HG03378 (cell line): ENCODE measurements at regions not wholly inside any gene's neighbourhood (a gene's known extent, or its start where the extent isn't known, plus 50 kb on each side); places are given as distances from the start of the nearest gene placed in this dataset.
"Not testable (repeated sequence)": the region's sequence is repeated elsewhere in the genome, so short reads cannot be mapped to it uniquely, and the experiment has no call there.

ENCODE experiments used
- ATAC-seq: cut with Tn5 transposase; IDR thresholded peaks from one replicate; pipeline ENCODE4 v1.9.1; 2021; ENCODE audit warnings: mild to moderate bottlenecking, moderate library complexity; ENCODE audit not compliant: unreplicated experiment

DNA sequence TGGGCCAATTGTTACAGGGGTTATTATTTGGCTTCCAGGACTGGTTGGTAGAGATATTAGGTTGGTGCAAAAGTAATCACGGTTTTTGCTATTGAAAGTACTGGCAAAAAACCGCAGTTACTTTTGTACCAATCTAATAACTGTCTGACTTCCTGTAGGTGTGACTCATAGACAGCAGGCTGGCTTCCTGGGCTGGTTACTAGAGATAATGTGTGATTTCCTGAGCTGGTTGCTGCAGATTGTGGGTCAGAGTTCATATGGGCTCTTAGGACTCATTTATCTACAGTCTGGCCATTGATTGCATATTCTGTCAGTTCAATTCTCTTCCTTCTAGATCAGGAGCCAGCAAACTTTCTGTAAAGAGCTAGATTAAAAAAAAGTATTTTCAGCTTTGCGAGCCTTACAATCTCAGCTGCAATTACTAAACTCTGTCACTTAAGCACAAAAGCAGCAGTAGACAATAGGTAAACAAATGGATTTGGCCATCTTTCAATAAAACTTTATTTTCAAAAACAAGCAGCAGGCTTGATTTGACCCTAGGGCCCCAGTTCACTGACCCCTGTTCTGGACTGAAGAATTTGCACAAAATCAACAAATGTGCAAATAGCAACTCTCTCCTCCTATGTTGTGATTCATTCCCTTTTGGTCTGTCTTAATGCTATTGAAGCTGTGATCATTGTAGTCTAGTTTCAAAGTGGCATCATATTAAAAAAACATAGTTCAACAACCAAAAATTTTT is 50.8 kb upstream of the BOD1L1 start:
- ATAC-seq = no peak

DNA sequence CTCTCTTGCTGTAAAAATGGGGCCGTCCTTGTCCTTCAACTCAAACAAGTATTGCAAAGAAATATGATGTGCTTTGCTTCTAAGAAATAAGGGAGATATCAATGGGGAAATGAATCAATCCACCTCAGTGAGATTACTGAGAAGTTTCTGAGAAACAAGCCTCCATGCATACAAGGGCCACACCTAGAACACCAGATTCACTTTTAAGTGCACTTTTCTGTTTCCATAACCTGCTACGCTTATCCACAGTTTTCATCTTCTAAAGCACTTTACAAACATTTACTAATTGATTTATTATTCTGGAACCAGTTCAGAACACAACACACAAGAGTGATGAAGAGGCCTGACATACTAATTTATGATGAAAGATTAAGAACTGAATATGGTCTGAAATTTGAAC is 54.0 kb upstream of the BOD1L1 start:
- no peak for ATAC-seq

DNA sequence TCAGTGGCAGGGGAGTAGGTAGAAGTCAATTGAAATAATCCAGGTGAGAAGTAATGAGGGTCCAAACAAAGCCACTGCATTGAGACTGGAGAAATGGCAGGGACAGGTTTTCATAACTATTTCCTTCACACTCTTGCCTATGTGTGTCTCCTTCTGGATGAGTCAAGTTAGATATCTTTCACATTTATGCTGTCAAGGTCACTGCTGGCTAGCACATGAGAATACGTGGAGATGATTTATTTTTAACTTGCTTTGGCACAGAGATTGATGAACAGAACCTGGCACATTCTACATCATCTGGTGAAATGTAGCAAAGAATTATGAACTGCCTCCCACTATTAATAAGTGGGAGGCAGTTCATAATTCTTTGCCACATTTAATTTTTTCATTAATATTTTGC is 66.7 kb upstream of the BOD1L1 start:
- ATAC-seq = no peak

DNA sequence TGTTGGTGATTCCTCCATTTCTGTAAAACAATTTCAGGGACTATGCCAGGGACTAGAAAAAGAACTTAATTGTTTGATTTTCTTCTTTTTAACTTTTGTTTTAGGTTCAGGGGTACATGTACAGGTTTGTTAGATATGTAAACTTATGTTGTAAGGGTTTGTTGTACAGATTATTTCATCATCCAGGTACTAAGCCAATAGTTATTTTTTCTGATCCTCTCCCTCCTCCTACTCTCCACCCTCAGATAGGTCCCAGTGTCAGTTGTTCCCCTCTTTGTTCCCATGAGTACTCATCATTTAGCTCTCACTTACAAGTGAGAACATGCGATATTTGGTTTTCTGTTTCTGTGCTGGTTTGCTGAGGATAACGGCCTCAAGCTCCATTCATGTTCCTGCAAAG is 70.8 kb upstream of the BOD1L1 start:
- no peak for ATAC-seq

- no peak for ATAC-seq
These were observed 72.7 kb upstream of the BOD1L1 start for GRCh38 chr4:13700021-13700857.

- not testable (repeated sequence) for ATAC-seq
These were observed 73.3 kb upstream of the BOD1L1 start for GRCh38 chr4:13700858-13701140.

- ATAC-seq = no peak
These were observed 74.5 kb upstream of the BOD1L1 start for GRCh38 chr4:13701937-13702446.

GRCh38 chr4:13703096-13703495 is 75.6 kb upstream of the BOD1L1 start:
- ATAC-seq = no peak

GRCh38 chr4:13704035-13704434 is 76.5 kb upstream of the BOD1L1 start:
- no peak for ATAC-seq

GRCh38 chr4:13704761-13705160 is 77.2 kb upstream of the BOD1L1 start:
- no peak for ATAC-seq

GRCh38 chr4:13705521-13706041 is 78.1 kb upstream of the BOD1L1 start:
- no peak for ATAC-seq

DNA sequence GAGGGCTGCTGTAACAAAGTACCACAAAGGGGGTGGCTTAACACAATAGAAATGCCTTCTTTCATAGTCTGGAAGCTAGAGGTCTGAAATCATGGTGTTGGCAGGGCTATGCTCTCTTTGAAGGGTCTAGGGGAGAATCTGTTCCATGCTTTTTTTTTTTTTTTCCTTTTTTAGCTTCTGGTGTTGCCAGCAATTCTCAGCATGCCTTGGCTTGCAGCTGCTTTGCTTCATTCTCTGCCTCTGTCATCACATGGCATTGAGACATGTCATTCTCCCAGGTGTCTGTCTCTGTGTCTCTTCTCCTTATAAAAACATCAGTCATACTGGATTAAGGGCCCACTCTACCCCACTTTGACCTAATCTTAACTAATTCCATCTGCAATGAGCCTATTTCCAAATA is 78.6 kb upstream of the BOD1L1 start:
- ATAC-seq = no peak

GRCh38 chr4:13706716-13707115 is 79.2 kb upstream of the BOD1L1 start:
- no peak for ATAC-seq

- ATAC-seq = no peak
These were observed 82.8 kb upstream of the BOD1L1 start for GRCh38 chr4:13710246-13710885.

DNA sequence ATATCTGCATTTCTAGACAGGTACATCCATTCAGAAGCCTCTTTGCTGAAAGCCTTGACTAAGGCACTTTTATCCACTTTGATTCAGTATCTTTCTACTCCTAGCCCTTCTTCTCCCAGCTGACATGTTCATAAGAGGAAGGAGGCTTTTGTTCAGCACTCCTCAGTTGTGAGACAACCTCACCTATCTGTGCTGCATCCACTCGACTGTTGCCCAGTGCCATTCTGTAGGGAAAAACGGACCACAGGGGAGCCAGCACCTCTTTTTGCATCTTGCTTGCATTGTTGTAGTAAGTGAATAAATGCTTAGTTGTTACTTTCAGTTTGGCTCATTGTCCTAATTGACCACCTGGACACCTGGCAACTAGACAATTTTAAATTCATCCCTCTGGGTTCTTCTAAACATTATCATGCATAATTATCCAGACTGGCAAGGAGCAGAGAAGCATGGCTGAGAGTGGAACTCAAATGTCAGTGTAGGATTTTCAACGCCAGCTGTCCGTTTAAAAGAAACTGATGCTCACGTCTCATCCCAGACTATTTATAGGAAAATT is 83.8 kb upstream of the BOD1L1 start:
- ATAC-seq = no peak

DNA sequence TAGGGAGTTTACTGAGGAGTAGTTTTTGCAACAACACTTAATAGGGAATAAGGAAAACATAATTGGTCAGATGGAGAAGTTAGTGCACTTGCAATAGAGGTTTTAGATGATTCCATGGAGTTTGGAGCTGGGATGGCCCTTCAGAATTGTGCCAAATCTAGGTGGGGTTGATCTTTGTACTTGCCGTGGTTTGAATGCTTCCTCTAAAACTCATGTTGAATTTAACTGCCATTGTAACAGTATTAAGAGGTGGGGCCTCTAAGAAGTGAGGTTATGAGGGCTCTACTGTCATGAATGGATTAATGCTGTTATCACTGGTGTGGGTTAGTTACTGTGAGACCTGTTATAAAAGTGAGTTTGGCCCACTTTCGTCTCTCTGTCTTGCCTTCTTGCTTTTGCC is 94.4 kb upstream of the BOD1L1 start:
- ATAC-seq = no peak

DNA sequence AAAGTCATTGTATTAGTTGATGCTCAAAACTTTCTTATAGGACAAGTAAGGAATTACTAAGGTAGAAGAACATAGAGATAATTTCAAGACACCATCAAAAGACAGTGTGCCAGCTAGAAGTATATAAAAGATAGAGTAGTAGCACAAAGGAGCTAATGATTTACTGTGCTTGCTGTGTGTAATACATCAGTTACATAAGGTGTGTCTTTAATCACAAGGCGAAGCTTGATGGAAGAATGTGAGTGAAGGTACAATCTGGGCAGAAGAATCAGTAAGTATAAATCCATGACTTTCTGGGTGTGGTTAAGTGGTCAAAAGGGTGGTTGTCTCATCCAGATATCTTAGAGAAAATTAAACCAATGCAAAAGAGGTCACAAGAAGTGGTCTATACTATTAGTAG is 95.1 kb upstream of the BOD1L1 start:
- ATAC-seq = no peak

DNA sequence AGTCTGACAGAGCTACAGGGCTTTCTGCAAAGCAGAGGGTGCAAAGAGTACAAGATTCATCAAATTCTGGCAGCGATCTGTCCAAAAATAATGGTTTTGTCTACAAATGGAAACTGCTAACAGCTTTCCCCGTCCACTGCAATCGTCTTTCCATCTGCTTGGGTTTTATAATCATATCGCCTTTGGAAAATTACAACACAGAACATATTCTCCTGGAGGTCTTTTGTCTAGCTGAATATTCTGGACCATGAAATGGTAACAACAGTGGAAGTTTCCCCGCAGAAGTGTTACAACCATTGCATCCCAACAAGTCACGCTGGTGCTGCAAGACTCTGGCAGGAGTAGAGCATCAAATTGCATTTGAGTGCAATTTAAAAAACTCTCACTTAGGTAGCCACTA is 101.2 kb upstream of the BOD1L1 start:
- ATAC-seq = no peak

DNA sequence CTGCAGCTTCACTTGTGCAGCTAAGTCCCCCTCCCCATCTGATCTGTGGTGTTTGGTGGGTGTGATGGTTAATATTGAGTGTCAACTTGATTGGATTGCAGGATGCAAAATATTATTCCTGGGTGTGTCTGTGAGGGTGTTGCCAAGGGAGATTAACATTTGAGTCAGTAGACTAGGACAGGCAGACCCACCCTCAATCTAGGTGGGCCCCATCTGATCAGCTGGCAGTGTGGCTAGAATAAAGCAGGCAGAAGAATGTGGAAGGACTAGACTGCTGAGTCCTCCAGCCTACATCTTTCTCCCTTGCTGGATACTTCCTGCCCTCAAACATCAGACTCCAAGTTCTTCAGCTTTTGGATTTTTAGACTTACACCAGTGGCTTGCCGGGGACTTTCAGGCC is 103.5 kb upstream of the BOD1L1 start:
- no peak for ATAC-seq

GRCh38 chr4:13733817-13734216 is 106.3 kb upstream of the BOD1L1 start:
- ATAC-seq = no peak

- ATAC-seq = no peak
These were observed 123.1 kb upstream of the BOD1L1 start for GRCh38 chr4:13750594-13750993.
